AG04450 (cell line): ENCODE measurements at regions not wholly inside any gene's neighbourhood (a gene's known extent, or its start where the extent isn't known, plus 50 kb on each side); places are given as distances from the start of the nearest gene placed in this dataset.
"Not testable (repeated sequence)": the region's sequence is repeated elsewhere in the genome, so short reads cannot be mapped to it uniquely, and the experiment has no call there.

ENCODE experiments used
- CTCF ChIA-PET: fragments of 300-600, 350-600 bp; formaldehyde crosslinking; extraction: SDS; loops from one replicate; lab custom pipeline; 2022; ENCODE audit warnings: antibody characterized with exemption, inconsistent platforms; lab: Charles Lee
- POLR2A ChIA-PET: fragments of 350-600 bp; formaldehyde crosslinking; extraction: SDS; loops from one replicate; lab custom pipeline; 2021; ENCODE audit warnings: antibody characterized with exemption, inconsistent platforms; lab: Yijun Ruan, JAX
- DNase-seq: peaks from one replicate; pipeline ENCODE4 v3.0.0-alpha.2; 2011; ENCODE audit warnings: low read depth, low spot score
- H3K27ac ChIP-seq: one replicate; pipeline ENCODE4 v1.5.1; 2012; ENCODE audit warnings: low read depth, low read length, control low read depth
- H3K27me3 ChIP-seq: one replicate; pipeline ENCODE4 v1.6.0; 2012; ENCODE audit warnings: low read length; ENCODE audit not compliant: control insufficient read depth, insufficient read depth
- H3K4me3 ChIP-seq: 2 replicates; pipeline ENCODE4 v1.5.1; 2011; ENCODE audit warnings: mild to moderate bottlenecking, low read depth, low read length, control low read depth
- H3K9me3 ChIP-seq: 2 replicates; pipeline ENCODE4 v1.5.1; 2012; ENCODE audit warnings: low read length; ENCODE audit not compliant: control insufficient read depth, insufficient read depth
- TF ChIP-seq, protein P1 (sequence below): IDR thresholded peaks from 2 replicates; pipeline ENCODE4 v1.5.1; 2011; ENCODE audit warnings: low read depth, low read length, control low read depth, inconsistent platforms

DNA sequence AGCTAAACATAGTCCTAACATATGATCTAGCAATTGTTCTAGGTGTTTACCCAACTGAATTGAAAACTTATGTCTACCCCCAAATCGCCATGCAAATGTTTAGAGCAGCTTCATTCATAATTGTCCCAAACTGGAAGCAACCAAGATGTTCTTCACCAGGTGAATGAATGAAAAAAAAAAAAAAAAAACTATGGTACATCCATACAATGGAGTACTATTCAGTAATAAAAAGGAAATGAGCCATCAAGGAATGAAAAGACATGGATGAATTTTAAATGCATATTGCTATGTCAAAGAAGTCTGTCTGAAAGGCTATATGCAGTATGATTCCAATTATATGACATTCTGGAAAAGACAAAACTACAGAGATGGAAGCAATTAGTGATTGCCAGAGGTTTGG is 98.6 kb upstream of the ITPRID2 start:
- ChIA-PET CTCF (interaction anchor here (2.1 kb wide), 1 partner anchor 50 kb away, joined by 6 read pairs; no protein-coding TSS in a partner anchor), POLR2A (no interaction called here)
- TF ChIP-seq, protein P1, sequence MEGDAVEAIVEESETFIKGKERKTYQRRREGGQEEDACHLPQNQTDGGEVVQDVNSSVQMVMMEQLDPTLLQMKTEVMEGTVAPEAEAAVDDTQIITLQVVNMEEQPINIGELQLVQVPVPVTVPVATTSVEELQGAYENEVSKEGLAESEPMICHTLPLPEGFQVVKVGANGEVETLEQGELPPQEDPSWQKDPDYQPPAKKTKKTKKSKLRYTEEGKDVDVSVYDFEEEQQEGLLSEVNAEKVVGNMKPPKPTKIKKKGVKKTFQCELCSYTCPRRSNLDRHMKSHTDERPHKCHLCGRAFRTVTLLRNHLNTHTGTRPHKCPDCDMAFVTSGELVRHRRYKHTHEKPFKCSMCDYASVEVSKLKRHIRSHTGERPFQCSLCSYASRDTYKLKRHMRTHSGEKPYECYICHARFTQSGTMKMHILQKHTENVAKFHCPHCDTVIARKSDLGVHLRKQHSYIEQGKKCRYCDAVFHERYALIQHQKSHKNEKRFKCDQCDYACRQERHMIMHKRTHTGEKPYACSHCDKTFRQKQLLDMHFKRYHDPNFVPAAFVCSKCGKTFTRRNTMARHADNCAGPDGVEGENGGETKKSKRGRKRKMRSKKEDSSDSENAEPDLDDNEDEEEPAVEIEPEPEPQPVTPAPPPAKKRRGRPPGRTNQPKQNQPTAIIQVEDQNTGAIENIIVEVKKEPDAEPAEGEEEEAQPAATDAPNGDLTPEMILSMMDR: no peak
- no peak for DNase-seq
- Histone ChIP-seq H3K9me3 (no peaks in the 10 kb centered on the region), H3K4me3 (no peak overlapping the region), H3K27ac (no peak overlapping the region), H3K27me3 (no peaks in the 10 kb centered on the region)

DNA sequence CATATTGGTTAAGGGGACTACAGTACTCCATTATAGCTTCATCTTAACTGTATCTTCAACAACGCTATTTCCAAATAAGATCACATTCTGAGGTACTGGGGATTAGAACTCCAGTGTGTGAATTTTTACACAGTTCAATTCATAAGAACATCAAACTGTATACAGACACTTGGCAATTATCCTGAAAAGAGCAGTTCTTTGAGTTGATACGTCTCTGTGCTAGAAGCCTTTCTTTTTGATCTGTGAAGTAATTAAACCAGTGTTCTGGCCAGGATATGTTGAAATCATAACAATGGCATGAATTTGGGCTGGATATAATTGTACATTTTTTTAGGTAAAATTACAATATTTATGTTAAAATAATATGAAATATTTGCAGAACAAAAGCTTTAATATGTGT is 93.5 kb upstream of the ITPRID2 start:
- POLR2A ChIA-PET: no interaction called here
- Histone ChIP-seq H3K27me3 (no peaks in the 10 kb centered on the region), H3K4me3 (no peak overlapping the region), H3K9me3 (no peaks in the 10 kb centered on the region), H3K27ac (no peak overlapping the region)
- no peak for DNase-seq
- CTCF ChIA-PET: interaction anchor here (0.6 kb wide), 1 partner anchor 10 kb away, joined by 3 read pairs; no protein-coding TSS in a partner anchor
- TF ChIP-seq, protein P1: no peak

DNA sequence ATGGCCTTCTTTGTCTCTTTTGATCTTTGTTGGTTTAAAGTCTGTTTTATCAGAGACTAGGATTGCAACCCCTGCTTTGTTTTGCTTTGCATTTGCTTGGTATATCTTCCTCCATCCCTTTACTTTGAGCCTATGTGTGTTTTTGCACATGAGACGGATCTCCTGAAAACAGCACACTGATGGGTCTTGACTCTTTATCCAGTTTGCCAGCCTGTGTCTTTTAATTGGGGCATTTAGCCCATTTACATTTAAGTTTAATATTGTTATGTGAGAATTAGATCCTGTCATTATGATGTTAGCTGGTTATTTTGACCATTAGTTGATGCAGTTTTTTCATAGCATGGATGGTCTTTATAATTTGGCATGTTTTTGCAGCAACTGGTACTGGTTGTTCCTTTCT is 89.2 kb upstream of the ITPRID2 start:
- H3K9me3 ChIP-seq, H3K27me3 ChIP-seq, H3K27ac ChIP-seq, POLR2A ChIA-PET, CTCF ChIA-PET, H3K4me3 ChIP-seq, DNase-seq: not testable (repeated sequence)

DNA sequence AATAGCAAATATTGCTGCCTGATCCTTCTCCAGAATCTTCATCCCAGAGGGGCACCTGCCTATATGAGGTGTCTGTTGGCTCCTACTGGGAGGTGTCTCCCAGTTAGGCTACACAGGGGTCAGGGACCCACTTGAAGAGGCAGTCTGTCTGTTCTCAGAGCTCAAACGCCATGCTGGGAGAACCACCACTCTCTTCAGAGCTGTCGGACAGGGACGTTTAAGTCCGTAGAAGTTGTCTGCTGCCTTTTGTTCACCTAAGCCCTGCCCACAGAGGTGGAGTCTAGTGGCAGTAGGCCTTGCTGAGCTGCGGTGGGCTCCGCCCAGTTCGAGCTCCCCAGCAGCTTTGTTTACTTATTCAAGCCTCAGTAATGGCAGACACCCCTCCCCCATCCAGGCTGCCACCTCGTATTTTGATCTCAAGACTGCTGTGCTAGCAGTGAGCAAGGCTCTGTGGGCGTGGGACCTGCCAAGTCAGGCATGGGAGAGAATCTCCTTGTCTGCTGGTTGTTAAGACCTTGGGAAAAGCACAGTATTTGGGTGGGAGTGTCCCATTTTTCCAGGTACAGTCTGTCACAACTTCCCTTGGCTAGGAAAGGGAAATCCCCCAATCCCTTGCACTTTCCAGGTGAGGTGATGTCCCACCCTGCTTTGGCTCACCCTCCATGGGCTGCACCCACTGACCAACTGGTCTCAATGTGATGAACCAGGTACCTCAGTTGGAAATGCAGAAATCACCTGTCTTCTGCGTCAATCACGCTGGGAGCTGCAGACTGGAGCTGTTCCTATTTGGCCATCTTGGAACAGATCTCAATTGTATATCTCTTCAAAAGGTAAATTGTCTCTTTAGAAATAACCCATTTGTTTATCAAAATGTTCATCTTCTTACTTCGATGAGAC is 87.4 kb upstream of the ITPRID2 start:
- H3K27me3 ChIP-seq, POLR2A ChIA-PET, H3K27ac ChIP-seq, H3K4me3 ChIP-seq, H3K9me3 ChIP-seq, CTCF ChIA-PET, DNase-seq: not testable (repeated sequence)

DNA sequence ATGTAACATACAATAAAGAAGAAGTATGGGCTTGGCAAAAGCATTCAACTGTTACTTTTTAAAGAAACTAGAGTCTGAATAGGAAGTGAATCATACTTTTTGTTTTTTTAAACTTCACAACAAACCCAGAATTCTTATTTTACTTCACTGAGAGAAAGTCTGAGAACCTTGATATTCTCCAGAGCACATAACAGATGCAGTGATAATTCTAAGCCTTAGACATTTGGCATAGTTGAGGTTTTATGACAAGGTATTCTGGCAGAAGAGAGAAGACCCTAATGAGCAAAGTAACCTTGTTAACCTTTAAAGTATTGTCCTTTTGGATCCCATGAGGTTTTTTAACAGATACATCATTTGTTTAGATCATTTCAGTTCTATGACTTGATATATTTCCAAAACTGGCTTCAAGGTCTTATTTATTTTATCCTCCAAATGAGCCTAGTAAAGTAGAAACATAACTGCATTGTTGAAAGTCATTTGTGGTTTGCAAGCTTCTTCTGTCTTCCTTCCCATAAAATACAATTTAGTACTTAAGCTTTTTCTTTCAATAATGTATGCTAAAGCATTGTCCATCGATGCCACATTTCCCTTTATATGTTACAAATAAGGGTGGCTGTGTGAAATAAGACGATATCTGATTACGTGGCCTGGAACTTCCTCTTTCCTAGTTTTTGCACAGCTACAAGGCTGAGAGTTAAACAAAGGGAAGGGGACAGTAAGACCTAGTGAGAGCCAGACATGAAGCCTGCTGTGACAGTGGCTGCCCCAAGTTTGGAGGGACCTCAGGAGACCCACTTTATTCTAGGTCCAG is 86.1 kb upstream of the ITPRID2 start:
- ChIA-PET POLR2A (no interaction called here), CTCF (no interaction called here)
- H3K27me3 ChIP-seq: no peaks in the 10 kb centered on the region
- no peak for DNase-seq
- TF ChIP-seq, protein P1: no peak
- H3K9me3 ChIP-seq: no peaks in the 10 kb centered on the region
- no peak overlapping the region for H3K4me3 ChIP-seq
- H3K27ac ChIP-seq: peak overlapping the region; percentile 80

DNA sequence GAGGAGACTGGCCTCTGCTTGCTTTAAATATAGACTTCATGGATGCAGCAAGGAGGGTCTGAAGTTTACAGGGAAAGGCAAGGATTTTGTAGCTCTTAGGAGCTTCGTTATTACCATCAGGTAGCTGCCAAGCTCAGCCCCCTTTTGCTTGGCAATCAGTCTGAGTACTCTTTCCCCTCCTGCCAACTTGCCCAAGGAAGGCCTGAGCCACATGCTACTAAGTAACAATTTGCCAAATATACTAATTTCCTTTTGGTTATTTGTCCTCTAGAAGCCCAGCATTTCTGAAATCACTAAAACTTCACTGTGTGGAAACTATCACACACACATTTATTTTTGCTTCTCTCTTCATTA is 85.5 kb upstream of the ITPRID2 start:
- ChIA-PET POLR2A (no interaction called here), CTCF (no interaction called here)
- Histone ChIP-seq H3K27me3 (no peaks in the 10 kb centered on the region), H3K27ac (peak overlapping the region; percentile 80), H3K4me3 (no peak overlapping the region), H3K9me3 (no peaks in the 10 kb centered on the region)
- TF ChIP-seq, protein P1: no peak
- no peak for DNase-seq
